LoVo (cell line): ENCODE measurements at regions not wholly inside any gene's neighbourhood (a gene's known extent, or its start where the extent isn't known, plus 50 kb on each side); places are given as distances from the start of the nearest gene placed in this dataset.

ENCODE experiments used
- DNase-seq: peaks from one replicate; pipeline ENCODE4 v3.0.0-alpha.2; 2016; ENCODE audit warnings: low spot score

GRCh38 chr1:103248417-103249102 is 140.2 kb upstream of the COL11A1 start:
- no peak for DNase-seq

GRCh38 chr1:103247517-103247916 is 139.2 kb upstream of the COL11A1 start:
- DNase-seq, result no peak

DNA sequence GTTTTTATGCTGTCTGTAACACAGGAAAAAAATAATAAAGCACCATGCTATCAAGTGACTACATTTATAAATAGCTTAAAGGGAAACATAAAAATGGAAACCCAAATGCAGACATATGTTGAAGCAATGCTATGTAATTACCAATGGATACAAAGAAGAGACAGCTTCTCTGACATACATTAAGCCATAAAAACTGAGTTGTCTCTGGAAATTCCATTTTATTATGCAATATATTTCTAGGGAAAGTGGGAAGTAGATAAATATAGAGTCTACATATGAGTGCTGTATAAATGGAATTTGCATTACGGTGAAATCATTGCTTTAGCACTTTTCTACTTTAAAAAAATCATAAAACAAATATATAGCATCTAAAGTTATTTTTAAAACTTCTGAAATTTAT is 135.2 kb upstream of the COL11A1 start:
- no peak for DNase-seq

GRCh38 chr1:103239034-103239433 is 130.7 kb upstream of the COL11A1 start:
- no peak for DNase-seq

DNA sequence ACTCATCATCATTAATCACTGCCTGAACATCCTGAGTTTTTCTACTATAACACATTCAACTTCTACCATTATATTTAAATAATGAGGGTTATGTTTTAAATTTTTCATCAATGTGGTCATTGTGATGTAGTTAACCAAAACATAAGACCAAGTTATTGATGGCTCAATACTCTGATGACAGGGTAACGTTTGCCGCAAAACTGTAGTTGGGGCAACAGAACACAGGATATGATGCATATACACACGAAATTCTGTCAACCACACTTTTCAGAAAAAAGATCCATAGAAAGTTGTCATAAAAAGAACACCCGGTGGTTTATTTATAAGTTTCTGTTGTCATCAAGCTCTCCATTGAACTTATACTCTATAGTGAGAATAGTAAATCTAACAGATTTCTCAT is 121.7 kb upstream of the COL11A1 start:
- no peak for DNase-seq

- no peak for DNase-seq
Observed at GRCh38 chr1:103220631-103221041, 112.3 kb upstream of the COL11A1 start.

- no peak for DNase-seq
Observed at GRCh38 chr1:103218821-103219220, 110.5 kb upstream of the COL11A1 start.

DNA sequence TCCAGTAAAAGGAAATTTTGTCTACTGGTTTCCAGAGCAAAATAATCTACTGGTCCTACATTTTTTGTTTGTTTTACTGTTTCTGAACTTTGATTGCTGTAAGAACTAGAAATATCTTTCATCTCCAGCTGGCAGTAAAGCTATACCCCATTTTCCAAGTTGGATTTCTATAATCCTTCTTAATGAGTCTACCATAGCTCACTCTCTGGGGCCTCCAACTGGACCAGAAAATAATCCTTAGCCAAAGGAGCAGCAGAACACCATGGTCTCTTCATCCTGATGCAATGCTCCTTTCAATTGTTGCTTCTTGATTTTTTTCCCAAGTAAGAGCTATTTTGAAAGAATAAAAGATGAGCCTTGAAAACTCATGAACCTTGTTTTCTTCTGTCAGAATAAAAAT is 110.0 kb upstream of the COL11A1 start:
- DNase-seq, result no peak

DNA sequence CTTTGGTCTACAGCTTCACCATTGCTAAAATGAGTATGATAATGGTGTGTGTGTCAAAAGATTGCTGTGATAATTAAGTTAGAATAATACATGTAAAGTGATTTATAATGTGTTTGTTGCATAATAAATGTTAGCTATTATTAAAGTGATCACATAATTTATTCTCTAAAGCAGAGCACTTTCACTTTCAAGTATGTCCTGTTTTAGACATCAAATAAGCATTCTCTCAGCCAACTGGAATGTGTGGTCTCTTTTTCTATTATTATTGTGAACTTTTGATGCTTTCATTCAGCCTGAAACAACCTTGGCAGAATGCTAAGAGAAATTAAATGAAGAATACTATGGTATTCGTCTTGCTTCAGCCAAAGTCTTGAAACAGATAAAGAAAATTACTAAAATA is 102.8 kb upstream of the COL11A1 start:
- DNase-seq, result no peak

DNA sequence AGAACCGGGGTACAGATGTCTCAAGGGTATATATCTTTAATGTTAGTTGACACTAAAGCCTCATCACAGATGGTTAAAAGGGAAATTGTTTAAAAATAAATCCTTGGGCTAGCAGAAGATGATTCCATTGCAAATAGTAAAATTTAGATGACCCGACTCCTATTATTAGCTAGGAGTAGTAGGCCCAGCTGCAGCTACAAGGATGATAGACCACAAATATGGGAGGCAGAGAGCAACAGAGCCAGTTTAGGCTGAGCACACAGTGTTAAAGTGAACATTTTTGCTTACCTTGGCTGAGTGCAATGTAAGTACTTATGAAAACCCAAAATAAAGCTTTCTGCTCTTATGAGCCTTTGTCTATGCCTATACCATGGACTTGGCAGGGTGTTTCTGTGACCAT is 100.5 kb upstream of the COL11A1 start:
- DNase-seq, result no peak

DNA sequence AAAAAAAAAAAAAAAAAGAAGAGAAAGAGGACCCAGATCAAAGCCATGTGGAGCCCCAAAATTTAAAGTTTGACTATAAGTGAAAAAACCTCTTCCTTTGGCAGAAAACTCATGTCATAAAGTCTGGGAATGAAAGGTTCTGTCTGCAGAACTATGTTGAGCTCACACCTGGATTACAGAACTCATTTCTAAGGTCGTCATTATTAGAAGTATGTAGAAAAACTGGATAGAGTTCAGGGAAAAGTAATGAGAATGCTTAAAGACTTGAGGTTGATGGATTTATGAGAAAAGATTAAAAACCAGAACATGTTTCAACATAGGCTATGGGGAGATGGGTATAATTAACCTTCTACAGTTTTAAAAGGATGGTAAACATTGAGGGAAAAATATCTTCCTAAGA is 90.7 kb upstream of the COL11A1 start:
- no peak for DNase-seq

DNA sequence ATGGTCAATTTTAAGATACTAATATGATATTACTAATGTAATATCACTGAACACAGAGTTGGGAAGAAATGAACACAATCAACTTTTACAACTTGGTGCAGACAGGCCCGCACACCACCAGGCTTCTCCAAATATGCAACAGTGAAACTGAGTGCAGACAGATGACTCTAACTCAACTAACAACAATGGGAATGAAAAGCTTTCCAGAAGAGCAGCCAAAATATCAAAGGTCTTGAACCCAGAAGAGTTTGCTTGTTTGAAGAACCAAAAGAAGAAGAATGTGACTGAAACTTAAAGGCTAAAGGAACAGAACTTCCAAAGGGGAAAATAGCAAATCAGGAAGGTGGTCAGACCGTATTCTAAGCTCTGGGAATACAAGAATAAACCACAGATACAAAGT is 89.8 kb upstream of the COL11A1 start:
- no peak for DNase-seq

DNA sequence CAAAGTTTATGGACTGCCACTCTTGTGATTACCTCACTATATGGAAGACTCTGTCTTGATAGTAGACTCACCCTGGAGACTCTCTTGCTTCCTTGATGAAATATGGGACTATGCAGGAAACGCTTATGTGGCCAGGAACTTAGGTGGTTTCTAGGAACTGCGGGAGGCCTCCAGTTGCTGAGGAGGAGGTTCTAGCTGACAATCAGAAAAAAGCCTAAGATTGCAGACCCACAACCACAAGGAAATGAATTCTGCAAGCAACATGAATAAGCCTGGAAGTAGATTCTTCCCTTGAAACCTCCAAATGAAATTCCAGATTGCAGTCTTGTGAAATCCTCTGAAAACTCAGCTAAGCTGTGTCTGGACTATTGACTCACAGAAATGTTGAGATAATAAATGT is 88.9 kb upstream of the COL11A1 start:
- no peak for DNase-seq

DNA sequence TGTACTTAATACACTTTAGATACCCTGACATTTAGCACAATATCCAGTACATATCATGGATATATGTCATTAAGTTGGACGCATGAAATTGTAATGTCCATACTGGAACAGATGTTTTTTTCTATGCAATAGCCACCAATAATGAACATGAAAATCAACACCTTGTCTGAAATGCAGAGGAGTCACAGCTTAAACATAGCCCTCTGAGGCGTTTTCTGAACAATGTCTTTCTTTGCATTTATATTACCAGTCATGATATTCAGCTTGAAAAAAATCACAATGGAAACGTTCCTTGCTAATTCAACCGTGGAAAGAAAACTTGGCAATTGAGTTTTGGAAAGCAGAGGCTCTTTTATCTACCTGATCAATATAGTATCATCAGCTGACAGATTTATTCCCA is 86.7 kb upstream of the COL11A1 start:
- no peak for DNase-seq

DNA sequence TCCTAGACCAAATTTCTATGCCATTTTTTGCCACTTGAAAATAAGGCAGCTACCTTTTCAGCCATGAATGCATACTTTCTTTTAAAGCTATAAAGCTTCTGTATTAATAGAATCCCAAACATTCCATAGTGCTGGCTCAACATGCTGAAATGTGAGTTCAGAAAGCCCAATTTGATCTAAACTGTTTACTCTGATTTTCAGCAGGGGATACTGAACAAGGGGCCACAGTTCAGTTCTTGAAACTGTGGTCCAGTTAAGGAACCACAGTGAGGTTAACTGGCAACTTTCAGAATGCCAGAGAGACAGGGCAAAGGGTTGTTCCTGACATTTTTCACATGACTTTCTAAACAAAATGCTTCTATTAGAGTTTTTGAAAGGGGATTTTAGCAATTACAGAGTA is 85.7 kb upstream of the COL11A1 start:
- no peak for DNase-seq

DNA sequence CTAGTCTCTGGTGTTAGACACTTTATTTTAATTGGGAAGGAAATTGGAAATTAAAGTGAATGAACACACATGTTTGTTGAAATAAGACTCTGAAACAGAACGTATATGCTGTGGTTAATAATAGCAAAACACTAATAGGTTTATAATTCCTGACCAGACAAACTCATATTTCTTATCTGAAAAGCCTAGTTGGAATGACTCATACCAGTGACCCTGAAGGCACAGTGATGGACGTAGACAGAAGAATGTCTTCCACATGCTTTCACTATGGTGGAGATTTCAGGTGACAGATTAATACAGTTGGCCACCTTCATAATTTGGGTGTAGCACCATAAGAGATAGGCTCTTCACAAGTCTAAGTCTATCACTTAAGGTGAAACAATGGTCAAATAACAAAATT is 83.0 kb upstream of the COL11A1 start:
- DNase-seq, result no peak

DNA sequence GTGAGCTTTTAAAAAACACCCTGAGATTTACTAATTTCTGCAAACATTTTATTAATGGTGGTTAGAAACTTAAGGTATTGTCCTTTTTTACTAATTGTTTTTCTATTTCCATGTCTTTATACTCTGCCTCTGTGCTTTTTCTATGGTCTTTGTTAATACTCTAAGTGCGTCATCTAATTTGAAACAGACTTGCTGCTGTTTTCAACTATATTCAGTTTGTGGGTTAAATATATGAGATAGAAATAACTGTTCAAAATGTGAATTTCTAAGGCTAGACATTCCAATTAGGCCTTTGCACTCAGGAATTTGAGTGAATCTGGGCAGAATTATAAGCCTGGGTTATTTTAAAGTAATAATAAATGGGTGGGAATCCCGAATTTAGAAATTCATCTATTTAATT is 82.4 kb upstream of the COL11A1 start:
- no peak for DNase-seq

GRCh38 chr1:103187673-103188072 is 79.4 kb upstream of the COL11A1 start:
- DNase-seq, result no peak

GRCh38 chr1:103180660-103181059 is 72.3 kb upstream of the COL11A1 start:
- DNase-seq, result no peak

DNA sequence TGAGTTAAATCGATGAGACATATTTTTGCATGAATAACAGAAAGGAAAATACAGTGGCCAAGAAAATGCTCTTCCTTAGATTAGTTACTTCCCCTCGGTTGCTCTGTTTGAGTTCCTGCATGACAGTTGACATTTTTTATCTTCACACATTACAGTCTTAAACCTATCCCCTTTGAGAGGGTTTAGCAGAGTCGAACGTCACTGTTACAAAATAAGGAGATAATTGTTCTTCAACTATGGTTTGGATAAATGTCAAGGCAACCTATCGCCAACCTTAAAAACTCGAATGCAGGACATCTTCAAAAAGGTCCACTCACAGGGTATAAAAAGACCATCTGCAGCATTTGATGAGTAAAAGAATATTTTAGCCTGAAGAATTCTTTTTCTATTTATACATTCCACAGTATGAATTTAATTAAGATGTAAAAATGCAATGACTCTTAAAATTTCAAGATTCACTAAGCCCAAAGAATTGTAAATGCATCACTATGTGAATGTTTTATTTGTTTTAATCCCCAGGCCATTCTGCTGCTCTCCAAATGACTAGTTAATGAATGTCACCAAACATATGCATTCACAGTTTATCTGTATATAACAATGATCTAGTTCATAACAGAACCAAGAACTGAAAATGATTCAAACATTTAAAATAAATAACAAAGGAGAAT is 68.9 kb upstream of the COL11A1 start:
- no peak for DNase-seq

- no peak for DNase-seq
Observed at GRCh38 chr1:103171041-103171590, 62.8 kb upstream of the COL11A1 start.

DNA sequence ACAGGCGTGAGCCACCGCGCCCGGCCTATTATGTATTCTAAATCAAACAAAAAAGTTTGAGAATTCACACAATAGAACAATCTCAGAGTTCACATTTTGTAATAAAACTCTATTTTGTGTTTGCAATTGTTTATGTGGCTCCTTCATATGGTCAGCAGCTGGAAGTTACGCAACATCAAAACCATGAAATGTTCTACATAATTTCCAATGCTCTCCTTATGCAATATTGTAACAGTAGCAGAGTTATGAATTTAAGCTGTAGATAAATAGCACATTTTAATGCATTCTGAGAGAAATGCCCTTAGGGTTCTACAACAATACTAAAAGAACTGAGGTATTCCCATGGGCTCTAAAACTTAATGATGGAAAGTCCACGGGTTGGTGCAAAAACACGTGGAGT is 62.3 kb upstream of the COL11A1 start:
- no peak for DNase-seq

GRCh38 chr1:103162360-103162759 is 54.0 kb upstream of the COL11A1 start:
- DNase-seq, result no peak

DNA sequence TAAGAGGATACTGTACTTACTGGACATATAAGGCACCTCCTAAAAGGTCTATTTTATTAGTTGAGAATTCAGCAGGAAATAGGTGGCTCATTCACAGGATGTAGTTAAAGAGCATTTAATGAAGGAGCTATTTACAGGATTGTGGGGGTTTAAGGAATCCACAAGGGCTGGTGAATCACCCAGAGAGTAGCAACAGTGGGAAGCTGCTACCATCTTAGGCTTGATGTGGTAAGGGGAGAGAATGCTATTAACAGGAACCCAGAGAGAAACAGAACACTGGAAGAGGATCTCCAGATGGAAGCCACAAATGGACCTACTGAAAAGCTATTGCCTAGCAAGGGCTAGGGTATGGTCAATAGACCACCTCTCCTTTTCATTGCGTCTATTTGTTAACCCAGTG is 52.0 kb upstream of the COL11A1 start:
- no peak for DNase-seq
